GM23338 (cell line): ENCODE measurements at regions not wholly inside any gene's neighbourhood (a gene's known extent, or its start where the extent isn't known, plus 50 kb on each side); places are given as distances from the start of the nearest gene placed in this dataset.

Source experiments
- ATAC-seq: fragments of 200-7000 bp; cut with Tn5 transposase; 3 replicates; pipeline ENCODE4 v1.9.1; 2020
- DNase-seq: peaks from one replicate; pipeline ENCODE4 v3.0.0-alpha.2; 2015; ENCODE audit warnings: low spot score
- H2AFZ ChIP-seq: fragments of 200-600 bp; sonication (generic); 2 replicates; pipeline ENCODE4 v1.8.0; 2016; ENCODE audit warnings: antibody characterized with exemption, mild to moderate bottlenecking, moderate library complexity
- H3F3A ChIP-seq: fragments of 200-600 bp; sonication (generic); replicated peaks from 2 replicates; pipeline ENCODE4 v1.8.0; 2017; ENCODE audit warnings: antibody characterized with exemption, mixed run types, low read depth
- H3K27ac ChIP-seq: fragments of 200-600 bp; sonication (generic); 2 replicates; pipeline ENCODE4 v1.6.1; 2016; ENCODE audit warnings: low read depth
- H3K27me3 ChIP-seq: fragments of 200-600 bp; sonication (generic); 2 replicates; pipeline ENCODE4 v1.8.0; 2016; ENCODE audit warnings: mild to moderate bottlenecking, mixed run types, moderate library complexity; ENCODE audit not compliant: insufficient read depth
- H3K36me3 ChIP-seq: fragments of 200-600 bp; sonication (generic); 2 replicates; pipeline ENCODE4 v1.8.0; 2016; ENCODE audit warnings: mild to moderate bottlenecking; ENCODE audit not compliant: insufficient read depth
- H3K4me1 ChIP-seq: fragments of 200-600 bp; sonication (generic); 2 replicates; pipeline ENCODE4 v1.8.0; 2016; ENCODE audit warnings: mild to moderate bottlenecking, moderate library complexity; ENCODE audit not compliant: insufficient read depth
- H3K4me2 ChIP-seq: fragments of 200-600 bp; sonication (generic); 2 replicates; pipeline ENCODE4 v1.7.1; 2017; ENCODE audit warnings: mixed run types
- H3K4me3 ChIP-seq: fragments of 200-600 bp; sonication (generic); 2 replicates; pipeline ENCODE4 v1.6.1; 2016; ENCODE audit warnings: mixed run types
- H3K79me2 ChIP-seq: fragments of 200-600 bp; sonication (generic); replicated peaks from 2 replicates; pipeline ENCODE4 v1.8.0; 2017; ENCODE audit warnings: mild to moderate bottlenecking; ENCODE audit not compliant: insufficient read depth
- H3K9me2 ChIP-seq: fragments of 200-600 bp; sonication (generic); 2 replicates; pipeline ENCODE4 v1.8.0; 2017; ENCODE audit not compliant: insufficient read depth
- H4K20me1 ChIP-seq: fragments of 200-600 bp; sonication (generic); replicated peaks from 2 replicates; pipeline ENCODE4 v1.8.0; 2017; ENCODE audit warnings: mild to moderate bottlenecking; ENCODE audit not compliant: insufficient read depth
- H3K27ac Mint-ChIP-seq: 2 replicates; pipeline ENCODE4 v1.8.0; 2020; ENCODE audit warnings: inconsistent platforms, mild to moderate bottlenecking, moderate library complexity, mixed read lengths
- H3K27me3 Mint-ChIP-seq: 3 replicates; pipeline ENCODE4 v1.8.0; 2022; ENCODE audit warnings: low read depth, mild to moderate bottlenecking, moderate library complexity, mixed read lengths, inconsistent platforms; ENCODE audit not compliant: insufficient read depth, poor library complexity
- H3K36me3 Mint-ChIP-seq: 3 replicates; pipeline ENCODE4 v1.8.0; 2021; ENCODE audit warnings: low read depth, mild to moderate bottlenecking, inconsistent platforms, moderate library complexity, mixed read lengths
- H3K4me1 Mint-ChIP-seq: 3 replicates; pipeline ENCODE4 v1.8.0; 2020; ENCODE audit warnings: mild to moderate bottlenecking, inconsistent platforms, mixed read lengths
- H3K4me3 Mint-ChIP-seq: 3 replicates; pipeline ENCODE4 v1.8.0; 2021; ENCODE audit warnings: moderate library complexity, mild to moderate bottlenecking, inconsistent platforms, mixed read lengths
- H3K9me3 Mint-ChIP-seq: 3 replicates; pipeline ENCODE4 v1.8.0; 2020; ENCODE audit warnings: moderate library complexity, mild to moderate bottlenecking, inconsistent platforms, mixed read lengths
- CREB1 ChIP-seq: fragments of 250-450 bp; sonication (Bioruptor Pico); IDR thresholded peaks from 2 replicates; pipeline ENCODE4 v1.5.0; 2020; ENCODE audit warnings: low read depth, mild to moderate bottlenecking, moderate library complexity
- ETS1 ChIP-seq: IDR thresholded peaks from 2 replicates; pipeline ENCODE4 v1.6.1; 2016; ENCODE audit warnings: antibody characterized with exemption
- EZH2 ChIP-seq: fragments of 200-600 bp; sonication (generic); IDR thresholded peaks from one replicate; pipeline ENCODE4 v1.8.0; 2017; ENCODE audit warnings: antibody characterized with exemption, mild to moderate bottlenecking, low read depth; ENCODE audit not compliant: unreplicated experiment
- EZH2phosphoT487 ChIP-seq: fragments of 200-600 bp; sonication (generic); IDR thresholded peaks from one replicate; pipeline ENCODE4 v1.8.1; 2018; ENCODE audit warnings: antibody characterized with exemption; ENCODE audit not compliant: unreplicated experiment
- JUNB ChIP-seq: IDR thresholded peaks from one replicate; pipeline ENCODE4 v1.6.1; 2016; ENCODE audit warnings: antibody characterized with exemption; ENCODE audit not compliant: unreplicated experiment
- NANOG ChIP-seq: IDR thresholded peaks from 2 replicates; pipeline ENCODE4 v1.6.1; 2016; ENCODE audit warnings: antibody characterized with exemption, borderline replicate concordance
- POLR2AphosphoS5 ChIP-seq: IDR thresholded peaks from 2 replicates; pipeline ENCODE4 v1.6.1; 2016; ENCODE audit warnings: antibody characterized with exemption, low read depth
- STAT1 ChIP-seq: IDR thresholded peaks from one replicate; pipeline ENCODE4 v1.6.1; 2016; ENCODE audit warnings: antibody characterized with exemption; ENCODE audit not compliant: unreplicated experiment
- ZNF114 ChIP-seq: fragments of 250-450 bp; sonication (Bioruptor Pico); IDR thresholded peaks from 2 replicates; pipeline ENCODE4 v1.5.0; 2020; ENCODE audit warnings: mild to moderate bottlenecking, moderate library complexity
- ZNF331 ChIP-seq: fragments of 250-450 bp; sonication (Bioruptor Pico); IDR thresholded peaks from 2 replicates; pipeline ENCODE4 v1.5.0; 2020; ENCODE audit warnings: low read depth, mild to moderate bottlenecking, moderate library complexity
- ZNF462 ChIP-seq: fragments of 250-450 bp; sonication (Bioruptor Pico); IDR thresholded peaks from 2 replicates; pipeline ENCODE4 v1.5.0; 2020; ENCODE audit warnings: mild to moderate bottlenecking, moderate library complexity
- TF ChIP-seq, protein P1 (sequence below): IDR thresholded peaks from one replicate; pipeline ENCODE4 v1.6.1; 2018; ENCODE audit warnings: antibody characterized with exemption; ENCODE audit not compliant: unreplicated experiment

DNA sequence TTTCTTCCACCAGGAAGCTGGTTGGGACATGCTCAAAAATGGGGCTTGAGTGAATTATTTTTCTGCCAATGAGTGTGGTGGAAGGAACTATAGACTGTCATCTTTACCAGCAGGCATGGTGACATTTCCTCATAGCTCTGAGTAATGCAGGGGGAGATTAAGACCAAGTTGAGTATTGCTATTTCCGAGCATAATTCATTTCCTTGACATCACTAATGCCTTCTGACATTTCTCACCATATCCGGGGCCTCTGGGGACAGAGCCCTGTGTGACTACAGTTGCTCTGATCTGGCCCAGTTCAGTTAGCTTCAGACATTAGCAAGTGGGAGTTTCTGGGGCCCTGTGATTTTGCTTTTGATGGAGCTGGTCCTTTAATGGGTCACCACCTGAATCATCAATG is 410.4 kb downstream of the MEIS1 start:
- Mint-ChIP-seq H3K27me3 (no peaks in the 10 kb centered on the region), H3K36me3 (no peaks in the 10 kb centered on the region), H3K27ac (no peak overlapping the region)

More for the DNA sequence above, 410.4 kb downstream of the MEIS1 start:
- DNase-seq (no peak), ATAC-seq (no peak)
- H3K27me3 ChIP-seq: no peaks in the 10 kb centered on the region
- no peak overlapping the region for H3K4me3 ChIP-seq
- no peaks in the 10 kb centered on the region for H3K36me3 ChIP-seq
- Mint-ChIP-seq H3K4me1 (peaks cover 3% of the 10 kb centered on the region), H3K4me3 (no peak overlapping the region), H3K9me3 (no peaks in the 10 kb centered on the region)
- no peaks in the 10 kb centered on the region for H3K79me2 ChIP-seq
- H4K20me1 ChIP-seq: no peaks in the 10 kb centered on the region
- H3F3A ChIP-seq: no peaks in the 10 kb centered on the region
- no peak overlapping the region for H3K4me2 ChIP-seq
- H3K4me1 ChIP-seq: no peaks in the 10 kb centered on the region
- H3K9me2 ChIP-seq: 0 out of 2 replicates have a peak, but pooled peaks cover 6% of the 10 kb centered on the region
- peak overlapping the region; percentile 43; the same call in 1 of the 2 replicates for H2AFZ ChIP-seq
- H3K27ac ChIP-seq: no peak overlapping the region
- TF ChIP-seq EZH2phosphoT487 (no peak), ZNF462 (CRISPR knock-in tag) (no peak), JUNB (no peak), ZNF331 (CRISPR knock-in tag) (no peak), NANOG (no peak), CREB1 (CRISPR knock-in tag) (no peak), ETS1 (no peak), EZH2 (no peak), STAT1 (no peak), ZNF114 (CRISPR knock-in tag) (no peak), POLR2AphosphoS5 (no peak)
- TF ChIP-seq, protein P1, sequence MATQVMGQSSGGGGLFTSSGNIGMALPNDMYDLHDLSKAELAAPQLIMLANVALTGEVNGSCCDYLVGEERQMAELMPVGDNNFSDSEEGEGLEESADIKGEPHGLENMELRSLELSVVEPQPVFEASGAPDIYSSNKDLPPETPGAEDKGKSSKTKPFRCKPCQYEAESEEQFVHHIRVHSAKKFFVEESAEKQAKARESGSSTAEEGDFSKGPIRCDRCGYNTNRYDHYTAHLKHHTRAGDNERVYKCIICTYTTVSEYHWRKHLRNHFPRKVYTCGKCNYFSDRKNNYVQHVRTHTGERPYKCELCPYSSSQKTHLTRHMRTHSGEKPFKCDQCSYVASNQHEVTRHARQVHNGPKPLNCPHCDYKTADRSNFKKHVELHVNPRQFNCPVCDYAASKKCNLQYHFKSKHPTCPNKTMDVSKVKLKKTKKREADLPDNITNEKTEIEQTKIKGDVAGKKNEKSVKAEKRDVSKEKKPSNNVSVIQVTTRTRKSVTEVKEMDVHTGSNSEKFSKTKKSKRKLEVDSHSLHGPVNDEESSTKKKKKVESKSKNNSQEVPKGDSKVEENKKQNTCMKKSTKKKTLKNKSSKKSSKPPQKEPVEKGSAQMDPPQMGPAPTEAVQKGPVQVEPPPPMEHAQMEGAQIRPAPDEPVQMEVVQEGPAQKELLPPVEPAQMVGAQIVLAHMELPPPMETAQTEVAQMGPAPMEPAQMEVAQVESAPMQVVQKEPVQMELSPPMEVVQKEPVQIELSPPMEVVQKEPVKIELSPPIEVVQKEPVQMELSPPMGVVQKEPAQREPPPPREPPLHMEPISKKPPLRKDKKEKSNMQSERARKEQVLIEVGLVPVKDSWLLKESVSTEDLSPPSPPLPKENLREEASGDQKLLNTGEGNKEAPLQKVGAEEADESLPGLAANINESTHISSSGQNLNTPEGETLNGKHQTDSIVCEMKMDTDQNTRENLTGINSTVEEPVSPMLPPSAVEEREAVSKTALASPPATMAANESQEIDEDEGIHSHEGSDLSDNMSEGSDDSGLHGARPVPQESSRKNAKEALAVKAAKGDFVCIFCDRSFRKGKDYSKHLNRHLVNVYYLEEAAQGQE: no peak
